ENCODE measurements at regions not wholly inside any gene's neighbourhood (a gene's known extent, or its start where the extent isn't known, plus 50 kb on each side); places are given as distances from the start of the nearest gene placed in this dataset.
"Not testable (repeated sequence)": the region's sequence is repeated elsewhere in the genome, so short reads cannot be mapped to it uniquely, and the experiment has no call there.

- TF ChIP-seq TAF1 (conservative IDR thresholded peaks at IDR 0.05); NR2F2 (IDR thresholded peaks at IDR 0.05); FOXA1 (IDR thresholded peaks at IDR 0.05); ATF3 (IDR thresholded peaks at IDR 0.05); RAD21 (IDR thresholded peaks at IDR 0.05); REST (IDR thresholded peaks at IDR 0.05): not testable (repeated sequence)
- TF ChIP-seq, protein P1, sequence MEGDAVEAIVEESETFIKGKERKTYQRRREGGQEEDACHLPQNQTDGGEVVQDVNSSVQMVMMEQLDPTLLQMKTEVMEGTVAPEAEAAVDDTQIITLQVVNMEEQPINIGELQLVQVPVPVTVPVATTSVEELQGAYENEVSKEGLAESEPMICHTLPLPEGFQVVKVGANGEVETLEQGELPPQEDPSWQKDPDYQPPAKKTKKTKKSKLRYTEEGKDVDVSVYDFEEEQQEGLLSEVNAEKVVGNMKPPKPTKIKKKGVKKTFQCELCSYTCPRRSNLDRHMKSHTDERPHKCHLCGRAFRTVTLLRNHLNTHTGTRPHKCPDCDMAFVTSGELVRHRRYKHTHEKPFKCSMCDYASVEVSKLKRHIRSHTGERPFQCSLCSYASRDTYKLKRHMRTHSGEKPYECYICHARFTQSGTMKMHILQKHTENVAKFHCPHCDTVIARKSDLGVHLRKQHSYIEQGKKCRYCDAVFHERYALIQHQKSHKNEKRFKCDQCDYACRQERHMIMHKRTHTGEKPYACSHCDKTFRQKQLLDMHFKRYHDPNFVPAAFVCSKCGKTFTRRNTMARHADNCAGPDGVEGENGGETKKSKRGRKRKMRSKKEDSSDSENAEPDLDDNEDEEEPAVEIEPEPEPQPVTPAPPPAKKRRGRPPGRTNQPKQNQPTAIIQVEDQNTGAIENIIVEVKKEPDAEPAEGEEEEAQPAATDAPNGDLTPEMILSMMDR (IDR thresholded peaks at IDR 0.05; ENCODE audit: low read depth, low read length, missing input control): not testable (repeated sequence)
Measured at GRCh38 chr13:89460895-89461294, 1789.7 kb downstream of the SLITRK5 start.

Measured in liver (tissue), 3 donors.